ENCODE measurements at regions not wholly inside any gene's neighbourhood (a gene's known extent, or its start where the extent isn't known, plus 50 kb on each side); places are given as distances from the start of the nearest gene placed in this dataset.

- DNase-seq (ENCODE audit: low spot score) = no peak
Observed at GRCh38 chr6:137779982-137780381, 87.1 kb upstream of the TNFAIP3 start.

DNA sequence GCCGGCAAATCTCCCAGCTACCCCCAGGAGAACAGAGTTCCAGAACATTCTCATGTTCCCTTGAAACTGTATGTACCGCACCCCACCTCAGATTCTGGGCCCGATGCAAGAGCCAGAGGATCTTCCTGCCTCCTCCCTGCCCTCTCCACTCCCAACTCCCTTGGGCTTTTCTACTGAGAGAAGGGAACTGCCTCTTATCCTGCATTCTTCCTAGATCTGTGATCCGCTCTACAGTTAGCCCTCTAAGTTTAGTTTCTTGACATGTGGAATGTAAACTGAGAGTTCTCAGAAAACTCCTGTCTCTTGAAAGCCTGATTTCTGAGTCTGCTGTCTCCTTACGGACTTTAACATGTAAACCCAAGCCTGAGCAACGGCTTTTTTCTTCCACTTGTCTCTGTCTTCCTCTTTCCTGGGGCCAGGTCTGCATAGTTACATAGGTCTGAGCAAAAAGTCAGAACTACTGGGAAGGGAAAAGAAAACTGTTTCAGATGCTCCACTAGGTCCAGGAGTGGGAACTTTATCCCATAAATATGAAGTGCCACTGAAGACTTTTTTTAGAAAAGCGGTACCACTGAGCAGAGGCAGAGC lies 86.5 kb upstream of the TNFAIP3 start:
- no peak for DNase-seq (ENCODE audit: low spot score)

GRCh38 chr6:137781639-137782038 lies 85.4 kb upstream of the TNFAIP3 start:
- DNase-seq (ENCODE audit: low spot score) = no peak

DNA sequence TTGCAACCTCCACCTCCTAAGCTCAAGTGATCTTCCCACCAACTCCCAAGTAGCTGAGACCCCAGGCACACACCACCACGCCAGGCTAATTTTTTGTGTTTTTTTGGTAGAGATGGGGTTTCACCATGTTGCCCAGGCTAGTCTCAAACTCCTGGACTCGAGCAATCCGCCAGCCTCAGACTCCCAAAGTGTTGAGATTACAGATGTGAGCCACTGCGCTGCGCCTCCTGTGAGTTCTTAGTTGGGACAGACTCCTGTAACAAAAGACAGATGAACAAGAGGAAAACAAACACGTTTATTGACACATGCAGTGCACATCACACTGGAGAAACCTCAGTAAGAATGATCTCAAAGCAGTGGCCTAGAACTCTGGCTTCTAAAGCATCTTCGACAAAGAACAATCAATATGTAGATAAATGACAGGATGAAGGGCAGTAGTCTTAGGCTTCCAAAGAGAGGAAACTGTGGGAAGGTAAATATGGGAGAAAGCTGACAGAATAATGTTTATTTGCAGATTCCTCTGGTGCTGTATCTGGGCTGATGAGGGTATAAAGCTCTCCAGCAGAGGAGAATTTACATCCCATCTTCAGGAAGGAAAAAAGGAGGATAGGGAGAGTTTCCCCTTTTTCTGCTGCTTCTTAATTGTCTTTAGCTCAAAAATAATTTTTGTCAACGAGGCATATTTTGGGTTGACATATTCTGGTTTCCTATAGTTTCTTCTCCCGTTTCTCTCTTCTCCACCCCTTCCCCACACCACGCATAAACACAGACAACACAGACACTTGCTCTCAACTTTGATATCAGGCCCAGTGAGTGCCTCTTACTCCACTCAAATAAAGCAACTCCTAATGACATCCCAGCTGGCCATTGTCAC lies 84.7 kb upstream of the TNFAIP3 start:
- no peak for DNase-seq (ENCODE audit: low spot score)

DNA sequence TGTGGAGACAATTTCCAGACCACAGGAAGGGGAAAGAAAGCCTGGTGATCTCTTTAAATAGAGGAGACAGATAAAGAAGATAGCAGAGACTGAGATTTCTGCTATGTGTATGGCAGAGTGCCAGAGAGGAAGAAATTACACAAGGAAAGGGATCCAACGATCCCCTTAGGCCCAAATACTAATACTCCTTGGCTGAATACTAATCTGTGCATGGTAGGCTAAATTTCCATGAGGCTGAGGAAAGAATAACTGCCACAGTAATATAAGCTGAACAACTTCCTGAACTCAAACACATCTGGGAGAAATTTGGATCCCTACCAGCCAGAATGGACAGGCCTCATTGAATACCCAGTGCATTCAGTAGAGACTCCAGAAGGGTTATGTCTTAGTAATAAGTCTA lies 83.3 kb upstream of the TNFAIP3 start:
- DNase-seq (ENCODE audit: low spot score) = no peak

GRCh38 chr6:137784583-137784982 lies 82.5 kb upstream of the TNFAIP3 start:
- DNase-seq (ENCODE audit: low spot score) = no peak

GRCh38 chr6:137787016-137787415 lies 80.0 kb upstream of the TNFAIP3 start:
- DNase-seq (ENCODE audit: low spot score) = no peak

DNA sequence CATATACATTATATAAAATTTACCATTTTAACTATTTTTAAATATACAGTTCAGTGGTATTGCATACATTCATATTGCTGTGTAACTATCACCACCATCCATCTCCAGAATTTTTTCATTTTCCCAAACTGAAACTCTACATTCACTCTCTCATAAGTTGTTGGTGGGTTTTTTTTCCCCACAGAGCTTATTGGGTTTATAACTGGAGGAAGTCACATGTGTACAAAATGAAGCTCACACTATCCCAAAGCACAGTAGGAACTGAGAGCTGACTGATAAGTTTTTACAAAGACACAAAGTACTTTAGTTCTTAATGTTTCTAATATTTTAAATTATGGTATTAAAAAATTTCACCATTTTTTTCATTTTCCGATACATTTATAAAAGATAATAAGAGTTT lies 78.8 kb upstream of the TNFAIP3 start:
- DNase-seq (ENCODE audit: low spot score) = no peak

DNA sequence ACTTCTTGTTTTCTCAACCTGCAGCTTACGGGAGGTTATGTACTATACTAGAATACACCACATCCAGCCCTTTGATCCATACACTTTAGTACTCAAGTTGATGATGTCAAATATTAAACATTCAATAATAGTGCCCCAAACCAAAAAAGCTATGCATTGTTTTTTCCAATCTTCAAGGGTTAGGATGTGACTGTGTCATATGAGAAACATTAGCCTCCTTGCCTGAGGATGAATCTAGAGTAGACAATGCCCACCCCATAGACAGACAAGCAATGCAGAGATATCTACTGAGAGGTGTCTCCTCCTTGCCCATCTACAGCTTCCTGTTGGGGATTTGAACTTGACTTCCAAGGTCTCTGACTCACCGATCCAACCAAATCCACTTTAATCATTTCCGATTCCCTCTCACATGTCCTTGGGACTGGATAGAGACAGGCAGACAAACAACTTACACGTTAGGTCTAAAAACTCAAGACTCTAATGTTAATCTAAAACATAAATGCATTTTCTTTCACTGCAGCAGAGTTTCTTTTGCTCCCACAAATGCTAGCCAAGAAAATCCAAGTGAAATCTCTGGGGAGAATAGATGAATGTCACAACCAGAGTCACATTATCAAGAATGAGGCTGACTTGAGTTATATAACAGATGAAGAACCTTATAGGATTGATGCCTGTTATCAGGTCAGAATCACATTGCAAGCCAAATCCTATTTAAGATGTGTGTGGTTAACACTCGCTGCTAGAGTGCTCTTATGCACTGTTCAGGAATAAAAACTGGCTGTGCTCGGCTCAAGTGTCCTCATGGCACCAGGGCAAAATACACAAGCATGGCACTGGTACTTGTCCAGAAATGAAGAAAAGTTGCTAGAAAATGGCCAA lies 75.5 kb upstream of the TNFAIP3 start:
- DNase-seq (ENCODE audit: low spot score) = no peak

DNA sequence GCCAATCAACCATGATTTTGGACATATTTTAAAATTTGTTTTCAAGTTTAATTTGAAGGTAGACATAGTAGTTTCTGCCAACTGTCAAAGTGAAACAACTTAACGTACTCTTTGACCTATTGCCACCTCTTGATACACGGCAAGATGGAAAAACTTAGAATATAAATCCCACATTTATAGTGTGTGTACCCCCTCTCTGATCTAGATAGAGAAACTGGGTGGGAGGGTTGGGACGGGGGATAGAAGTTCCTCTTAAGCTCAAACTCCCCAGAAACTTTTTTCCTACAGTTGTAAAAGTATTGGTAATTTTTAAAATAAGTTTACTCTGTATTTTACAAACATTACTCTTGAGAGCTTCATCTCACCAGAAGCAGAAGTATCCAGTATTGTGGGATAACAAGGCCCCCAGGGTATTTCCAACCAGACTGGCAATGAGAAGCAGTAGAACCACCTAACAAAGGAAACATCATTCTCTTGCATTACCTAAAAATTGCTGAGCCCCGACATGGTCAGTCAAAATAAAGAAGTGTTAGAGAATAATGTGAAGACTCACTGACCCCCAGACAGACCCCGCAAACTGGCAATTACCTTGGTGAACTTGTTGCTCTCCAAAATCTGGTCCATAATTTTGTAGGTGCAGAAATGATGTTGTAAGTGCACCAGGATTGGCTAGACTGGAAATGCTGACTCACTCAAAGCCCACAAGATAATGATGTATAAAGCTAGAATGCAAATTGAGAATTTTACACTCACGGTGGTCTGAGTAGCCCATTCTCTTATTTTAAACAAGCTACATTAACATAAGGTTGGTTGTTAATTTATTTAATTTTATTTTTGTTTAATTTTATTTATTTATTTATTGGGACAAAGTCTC lies 74.7 kb upstream of the TNFAIP3 start:
- DNase-seq (ENCODE audit: low spot score) = peak; percentile 42

GRCh38 chr6:137793805-137794515 lies 73.1 kb upstream of the TNFAIP3 start:
- no peak for DNase-seq (ENCODE audit: low spot score)

- DNase-seq (ENCODE audit: low spot score) = no peak
Observed at GRCh38 chr6:137794516-137795201, 72.4 kb upstream of the TNFAIP3 start.

DNA sequence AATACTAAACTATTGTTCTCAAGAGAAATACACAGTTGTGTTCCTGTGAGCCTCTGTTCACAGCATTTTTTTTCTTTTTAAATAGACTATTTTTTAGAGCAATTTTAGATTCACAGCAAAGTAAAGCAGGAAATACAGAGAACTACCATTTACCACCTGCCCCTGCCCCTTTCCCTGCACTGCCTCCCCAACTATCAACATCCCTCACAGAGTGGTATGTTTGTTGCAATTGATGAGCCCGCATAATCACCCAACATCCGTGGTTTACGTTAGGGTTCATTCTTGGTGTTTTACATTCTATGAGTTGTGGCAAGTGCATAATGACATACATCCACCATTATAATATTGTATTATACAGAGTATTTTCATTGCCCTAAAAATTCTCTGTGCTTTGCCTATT lies 71.6 kb upstream of the TNFAIP3 start:
- DNase-seq (ENCODE audit: low spot score) = no peak

- no peak for DNase-seq (ENCODE audit: low spot score)
Observed at GRCh38 chr6:137798261-137798660, 68.8 kb upstream of the TNFAIP3 start.

GRCh38 chr6:137798846-137799245 lies 68.2 kb upstream of the TNFAIP3 start:
- no peak for DNase-seq (ENCODE audit: low spot score)

GRCh38 chr6:137799950-137800568 lies 67.0 kb upstream of the TNFAIP3 start:
- DNase-seq (ENCODE audit: low spot score) = peak; percentile 85

DNA sequence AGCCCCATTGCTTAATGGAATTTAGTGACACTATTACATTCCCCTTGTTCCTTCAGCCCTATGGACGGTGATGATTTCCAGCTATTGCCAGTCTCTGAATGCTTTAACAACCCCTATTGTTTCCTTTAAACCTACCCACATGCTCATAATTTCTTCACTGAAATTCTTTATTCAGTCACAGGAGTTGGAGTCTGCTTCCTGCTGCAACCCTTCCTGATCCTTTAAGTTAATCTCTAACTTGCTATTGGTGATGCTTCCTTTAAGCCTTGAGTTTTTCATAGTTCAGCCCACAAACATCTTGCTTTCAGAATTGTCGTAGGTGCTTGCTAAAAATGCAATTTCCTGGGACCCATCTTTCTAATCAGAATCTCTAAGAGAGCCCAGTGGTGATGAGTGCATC lies 66.3 kb upstream of the TNFAIP3 start:
- no peak for DNase-seq (ENCODE audit: low spot score)

GRCh38 chr6:137801352-137802114 lies 65.5 kb upstream of the TNFAIP3 start:
- no peak for DNase-seq (ENCODE audit: low spot score)

Data from activated CD4-positive, alpha-beta T cell treated with anti-CD3 and anti-CD28 coated beads, Interleukin-2, Interleukin-4, amounts not matched to agents 100 ng/mL and 50 ng/mL, durations not matched to agents 16 hours and 8 hours (primary cell).